GM23248 (cell line): ENCODE measurements at regions not wholly inside any gene's neighbourhood (a gene's known extent, or its start where the extent isn't known, plus 50 kb on each side); places are given as distances from the start of the nearest gene placed in this dataset.

ENCODE experiments used
- EZH2 ChIP-seq: fragments of 200-600 bp; sonication (generic); IDR thresholded peaks from 2 replicates; pipeline ENCODE4 v1.6.1; 2018; ENCODE audit warnings: antibody characterized with exemption, mild to moderate bottlenecking; ENCODE audit not compliant: insufficient read depth, poor library complexity, severe bottlenecking
- EZH2phosphoT487 ChIP-seq: fragments of 200-600 bp; sonication (generic); IDR thresholded peaks from 2 replicates; pipeline ENCODE4 v1.6.1; 2018; ENCODE audit warnings: antibody characterized with exemption, moderate library complexity, mild to moderate bottlenecking, low read depth; ENCODE audit not compliant: insufficient read depth

- no peak for TF ChIP-seq EZH2
- no peak for TF ChIP-seq EZH2phosphoT487
Observed at GRCh38 chr5:57843059-57843367, 360.4 kb upstream of the ACTBL2 start.
